ENCODE measurements at regions not wholly inside any gene's neighbourhood (a gene's known extent, or its start where the extent isn't known, plus 50 kb on each side); places are given as distances from the start of the nearest gene placed in this dataset.

GRCh38 chr7:22628112-22628511 lies 98.9 kb upstream of the IL6 start:
- no peaks in the 10 kb centered on the region for H3K4me1 ChIP-seq (ENCODE audit: insufficient read depth)
- no peak overlapping the region for H3K4me3 ChIP-seq (ENCODE audit: low read depth, low read length)
- DNase-seq (ENCODE audit: extremely low spot score): no peak
- no peak overlapping the region for H3K27ac ChIP-seq (ENCODE audit: low read depth)
- no peaks in the 10 kb centered on the region for H3K36me3 ChIP-seq (ENCODE audit: insufficient read depth)
- WGBS: 94% methylated on average over 1 of the region's 1 CpG

- WGBS: 28% methylated on average over 2 of the region's 2 CpGs
- no peak overlapping the region for H3K4me3 ChIP-seq (ENCODE audit: low read depth, low read length)
- no peaks in the 10 kb centered on the region for H3K4me1 ChIP-seq (ENCODE audit: insufficient read depth)
- no peak overlapping the region for H3K27ac ChIP-seq (ENCODE audit: low read depth)
- no peaks in the 10 kb centered on the region for H3K36me3 ChIP-seq (ENCODE audit: insufficient read depth)
- DNase-seq (ENCODE audit: extremely low spot score): no peak
Measured at GRCh38 chr7:22627136-22627535, 99.9 kb upstream of the IL6 start.

- H3K4me1 ChIP-seq (ENCODE audit: insufficient read depth): no peaks in the 10 kb centered on the region
- no peak overlapping the region for H3K27ac ChIP-seq (ENCODE audit: low read depth)
- no peaks in the 10 kb centered on the region for H3K36me3 ChIP-seq (ENCODE audit: insufficient read depth)
- 93% methylated on average over 1 of the region's 1 CpG for WGBS
- no peak overlapping the region for H3K4me3 ChIP-seq (ENCODE audit: low read depth, low read length)
- DNase-seq (ENCODE audit: extremely low spot score): no peak
Measured at GRCh38 chr7:22625251-22625650, 101.7 kb upstream of the IL6 start.

GRCh38 chr7:22624781-22625180 lies 102.2 kb upstream of the IL6 start:
- DNase-seq (ENCODE audit: extremely low spot score): no peak
- Histone ChIP-seq H3K27ac (ENCODE audit: low read depth) (no peak overlapping the region), H3K4me3 (ENCODE audit: low read depth, low read length) (no peak overlapping the region), H3K4me1 (ENCODE audit: insufficient read depth) (no peaks in the 10 kb centered on the region), H3K36me3 (ENCODE audit: insufficient read depth) (no peaks in the 10 kb centered on the region)
- WGBS: 97% methylated on average over 3 of the region's 3 CpGs

GRCh38 chr7:22622116-22622785 lies 104.7 kb upstream of the IL6 start:
- no peak for DNase-seq (ENCODE audit: extremely low spot score)
- WGBS: 93% methylated on average over 4 of the region's 4 CpGs
- Histone ChIP-seq H3K36me3 (ENCODE audit: insufficient read depth) (no peaks in the 10 kb centered on the region), H3K4me1 (ENCODE audit: insufficient read depth) (no peaks in the 10 kb centered on the region), H3K27ac (ENCODE audit: low read depth) (no peak overlapping the region), H3K4me3 (ENCODE audit: low read depth, low read length) (no peak overlapping the region)

- Histone ChIP-seq H3K4me1 (ENCODE audit: insufficient read depth) (no peaks in the 10 kb centered on the region), H3K4me3 (ENCODE audit: low read depth, low read length) (no peak overlapping the region), H3K27ac (ENCODE audit: low read depth) (no peak overlapping the region), H3K36me3 (ENCODE audit: insufficient read depth) (no peaks in the 10 kb centered on the region)
- no peak for DNase-seq (ENCODE audit: extremely low spot score)
Measured at GRCh38 chr7:22618528-22618927, 108.5 kb upstream of the IL6 start.

- DNase-seq (ENCODE audit: extremely low spot score): no peak
- WGBS: 84% methylated on average over 4 of the region's 4 CpGs
Measured at GRCh38 chr7:22617166-22617565, 109.8 kb upstream of the IL6 start.

GRCh38 chr7:22613496-22613895 lies 113.5 kb upstream of the IL6 start:
- H3K4me1 ChIP-seq (ENCODE audit: insufficient read depth): no peaks in the 10 kb centered on the region
- 38% methylated on average over 2 of the region's 2 CpGs for WGBS
- no peaks in the 10 kb centered on the region for H3K36me3 ChIP-seq (ENCODE audit: insufficient read depth)
- H3K4me3 ChIP-seq (ENCODE audit: low read depth, low read length): no peak overlapping the region
- no peak overlapping the region for H3K27ac ChIP-seq (ENCODE audit: low read depth)
- no peak for DNase-seq (ENCODE audit: extremely low spot score)

More at GRCh38 chr7:22617166-22617565, 109.8 kb upstream of the IL6 start:
- Histone ChIP-seq H3K4me3 (ENCODE audit: low read depth, low read length) (no peak overlapping the region), H3K27ac (ENCODE audit: low read depth) (no peak overlapping the region), H3K36me3 (ENCODE audit: insufficient read depth) (no peaks in the 10 kb centered on the region), H3K4me1 (ENCODE audit: insufficient read depth) (no peaks in the 10 kb centered on the region)

GRCh38 chr7:22612776-22613175 lies 112.8 kb upstream of the STEAP1B start:
- no peak overlapping the region for H3K4me3 ChIP-seq (ENCODE audit: low read depth, low read length)
- 82% methylated on average over 2 of the region's 2 CpGs for WGBS
- no peaks in the 10 kb centered on the region for H3K36me3 ChIP-seq (ENCODE audit: insufficient read depth)
- no peaks in the 10 kb centered on the region for H3K4me1 ChIP-seq (ENCODE audit: insufficient read depth)
- DNase-seq (ENCODE audit: extremely low spot score): no peak
- H3K27ac ChIP-seq (ENCODE audit: low read depth): no peak overlapping the region

GRCh38 chr7:22611758-22612079 lies 111.7 kb upstream of the STEAP1B start:
- Histone ChIP-seq H3K36me3 (ENCODE audit: insufficient read depth) (no peaks in the 10 kb centered on the region), H3K4me3 (ENCODE audit: low read depth, low read length) (no peak overlapping the region)
- WGBS: 86% methylated on average over 4 of the region's 4 CpGs

GRCh38 chr7:22610951-22611757 lies 111.2 kb upstream of the STEAP1B start:
- Histone ChIP-seq H3K27ac (ENCODE audit: low read depth) (no peak overlapping the region), H3K4me3 (ENCODE audit: low read depth, low read length) (no peak overlapping the region), H3K36me3 (ENCODE audit: insufficient read depth) (no peaks in the 10 kb centered on the region), H3K4me1 (ENCODE audit: insufficient read depth) (no peaks in the 10 kb centered on the region)
- DNase-seq (ENCODE audit: extremely low spot score): no peak
- whole genome bisulfite sequencing: 62% methylated on average over 3 of the region's 3 CpGs

More at GRCh38 chr7:22611758-22612079, 111.7 kb upstream of the STEAP1B start:
- Histone ChIP-seq H3K4me1 (ENCODE audit: insufficient read depth) (no peaks in the 10 kb centered on the region), H3K27ac (ENCODE audit: low read depth) (no peak overlapping the region)
- DNase-seq (ENCODE audit: extremely low spot score): no peak

- no peak for DNase-seq (ENCODE audit: extremely low spot score)
- Histone ChIP-seq H3K36me3 (ENCODE audit: insufficient read depth) (no peaks in the 10 kb centered on the region), H3K27ac (ENCODE audit: low read depth) (no peak overlapping the region), H3K4me3 (ENCODE audit: low read depth, low read length) (no peak overlapping the region), H3K4me1 (ENCODE audit: insufficient read depth) (no peaks in the 10 kb centered on the region)
- 96% methylated on average over 3 of the region's 3 CpGs for WGBS
Measured at GRCh38 chr7:22610263-22610662, 110.3 kb upstream of the STEAP1B start.

GRCh38 chr7:22607180-22607579 lies 107.2 kb upstream of the STEAP1B start:
- 56% methylated on average over 5 of the region's 5 CpGs for WGBS
- no peak for DNase-seq (ENCODE audit: extremely low spot score)
- no peak overlapping the region for H3K4me3 ChIP-seq (ENCODE audit: low read depth, low read length)
- H3K27ac ChIP-seq (ENCODE audit: low read depth): no peak overlapping the region
- H3K4me1 ChIP-seq (ENCODE audit: insufficient read depth): no peaks in the 10 kb centered on the region
- no peaks in the 10 kb centered on the region for H3K36me3 ChIP-seq (ENCODE audit: insufficient read depth)

- Histone ChIP-seq H3K4me1 (ENCODE audit: insufficient read depth) (no peaks in the 10 kb centered on the region), H3K36me3 (ENCODE audit: insufficient read depth) (no peaks in the 10 kb centered on the region), H3K4me3 (ENCODE audit: low read depth, low read length) (no peak overlapping the region), H3K27ac (ENCODE audit: low read depth) (no peak overlapping the region)
- no peak for DNase-seq (ENCODE audit: extremely low spot score)
- 88% methylated on average over 2 of the region's 2 CpGs for WGBS
Measured at GRCh38 chr7:22604246-22604645, 104.3 kb upstream of the STEAP1B start.

Measured in urinary bladder (tissue), 3 donors.